ENCODE measurements at regions not wholly inside any gene's neighbourhood (a gene's known extent, or its start where the extent isn't known, plus 50 kb on each side); places are given as distances from the start of the nearest gene placed in this dataset.

DNA sequence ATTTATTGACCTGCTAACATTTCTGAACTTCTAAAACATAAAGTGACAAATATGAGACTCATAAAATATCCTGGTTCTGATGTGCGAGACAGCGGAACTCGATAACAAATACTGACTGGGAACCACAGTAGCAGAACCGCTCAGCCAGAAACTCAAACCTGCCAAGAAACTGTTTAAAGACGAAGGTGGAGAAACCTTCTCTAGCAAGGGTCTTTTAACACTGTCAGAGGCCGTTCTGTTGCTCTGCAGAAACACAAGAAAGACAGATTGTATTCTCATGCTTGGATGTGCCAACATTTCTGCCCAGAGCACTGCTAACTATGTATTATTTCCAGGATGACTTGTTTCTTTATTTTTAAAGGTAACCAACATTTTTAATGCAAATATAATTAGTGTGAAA is 514.8 kb upstream of the ADARB2 start:
- TF ChIP-seq, protein P1, sequence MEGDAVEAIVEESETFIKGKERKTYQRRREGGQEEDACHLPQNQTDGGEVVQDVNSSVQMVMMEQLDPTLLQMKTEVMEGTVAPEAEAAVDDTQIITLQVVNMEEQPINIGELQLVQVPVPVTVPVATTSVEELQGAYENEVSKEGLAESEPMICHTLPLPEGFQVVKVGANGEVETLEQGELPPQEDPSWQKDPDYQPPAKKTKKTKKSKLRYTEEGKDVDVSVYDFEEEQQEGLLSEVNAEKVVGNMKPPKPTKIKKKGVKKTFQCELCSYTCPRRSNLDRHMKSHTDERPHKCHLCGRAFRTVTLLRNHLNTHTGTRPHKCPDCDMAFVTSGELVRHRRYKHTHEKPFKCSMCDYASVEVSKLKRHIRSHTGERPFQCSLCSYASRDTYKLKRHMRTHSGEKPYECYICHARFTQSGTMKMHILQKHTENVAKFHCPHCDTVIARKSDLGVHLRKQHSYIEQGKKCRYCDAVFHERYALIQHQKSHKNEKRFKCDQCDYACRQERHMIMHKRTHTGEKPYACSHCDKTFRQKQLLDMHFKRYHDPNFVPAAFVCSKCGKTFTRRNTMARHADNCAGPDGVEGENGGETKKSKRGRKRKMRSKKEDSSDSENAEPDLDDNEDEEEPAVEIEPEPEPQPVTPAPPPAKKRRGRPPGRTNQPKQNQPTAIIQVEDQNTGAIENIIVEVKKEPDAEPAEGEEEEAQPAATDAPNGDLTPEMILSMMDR (IDR thresholded peaks at IDR 0.05; ENCODE audit: extremely low read depth, missing control alignments) = no peak
- no peak for DNase-seq (ENCODE audit: low spot score)

DNA sequence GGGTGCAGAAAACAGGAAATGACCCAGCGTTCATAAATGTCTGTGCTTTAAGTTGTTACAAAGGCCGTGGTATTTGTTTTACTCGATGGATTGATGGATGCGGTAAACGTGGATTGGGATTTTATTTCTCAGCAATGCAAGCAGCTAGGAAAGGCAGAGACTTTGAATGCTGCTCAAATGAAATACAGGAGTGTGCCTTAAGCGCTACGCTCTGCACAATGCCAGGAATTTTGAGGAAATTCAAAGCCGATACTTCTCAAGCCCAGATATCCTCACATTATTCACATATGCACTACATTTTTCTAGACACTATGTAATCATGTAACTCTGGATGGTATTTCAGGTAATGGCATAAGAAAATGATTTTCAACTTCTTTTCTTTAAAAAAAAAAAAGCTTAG is 514.3 kb upstream of the ADARB2 start:
- TF ChIP-seq, protein P1 (IDR thresholded peaks at IDR 0.05; ENCODE audit: extremely low read depth, missing control alignments) = no peak
- DNase-seq (ENCODE audit: low spot score) = no peak

- TF ChIP-seq, protein P1 (IDR thresholded peaks at IDR 0.05; ENCODE audit: extremely low read depth, missing control alignments) = no peak
- no peak for DNase-seq (ENCODE audit: low spot score)
Observed at GRCh38 chr10:2246747-2247146, 509.4 kb upstream of the ADARB2 start.

DNA sequence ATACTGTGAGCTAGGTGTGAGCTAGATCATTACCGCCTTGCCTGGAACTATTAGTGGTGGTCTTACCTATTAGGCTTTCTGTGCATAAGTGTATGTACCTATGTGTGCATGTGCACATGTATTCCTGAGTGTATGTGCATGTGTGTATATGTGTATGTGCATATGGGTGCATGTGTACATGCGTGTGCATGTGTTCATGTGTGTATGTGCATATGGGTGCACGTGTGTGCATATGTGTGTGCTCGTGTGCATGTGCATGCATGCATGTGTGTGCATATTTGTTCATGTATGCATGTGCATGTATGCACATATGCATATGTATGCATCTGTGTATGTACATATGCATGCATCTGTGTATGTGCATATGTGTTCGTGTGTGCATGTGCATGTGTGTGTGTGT is 508.3 kb upstream of the ADARB2 start:
- no peak for DNase-seq (ENCODE audit: low spot score)
- TF ChIP-seq, protein P1 (IDR thresholded peaks at IDR 0.05; ENCODE audit: extremely low read depth, missing control alignments) = no peak

DNA sequence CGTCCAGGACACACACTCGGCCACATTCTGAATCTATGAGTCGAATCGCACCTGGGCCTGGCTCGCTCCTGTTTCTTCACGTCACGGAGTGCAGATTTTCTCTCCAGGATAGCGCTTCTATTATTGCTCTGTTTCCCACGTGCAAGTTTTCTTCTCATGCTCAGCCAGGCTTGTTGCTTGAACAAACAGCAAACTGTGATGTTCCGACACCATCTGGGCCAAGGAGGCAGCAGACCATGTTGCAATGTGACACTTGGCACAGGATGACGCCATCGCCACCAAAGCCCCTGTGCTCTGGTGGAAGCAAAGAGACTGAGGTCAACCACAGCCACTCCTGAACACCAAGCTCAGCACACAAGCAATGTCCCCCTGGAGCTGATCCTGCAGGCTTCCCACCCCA is 507.1 kb upstream of the ADARB2 start:
- TF ChIP-seq, protein P1 (IDR thresholded peaks at IDR 0.05; ENCODE audit: extremely low read depth, missing control alignments) = no peak
- DNase-seq (ENCODE audit: low spot score) = no peak

GRCh38 chr10:2236876-2237275 is 499.6 kb upstream of the ADARB2 start:
- no peak for DNase-seq (ENCODE audit: low spot score)
- TF ChIP-seq, protein P1 (IDR thresholded peaks at IDR 0.05; ENCODE audit: extremely low read depth, missing control alignments) = no peak

DNA sequence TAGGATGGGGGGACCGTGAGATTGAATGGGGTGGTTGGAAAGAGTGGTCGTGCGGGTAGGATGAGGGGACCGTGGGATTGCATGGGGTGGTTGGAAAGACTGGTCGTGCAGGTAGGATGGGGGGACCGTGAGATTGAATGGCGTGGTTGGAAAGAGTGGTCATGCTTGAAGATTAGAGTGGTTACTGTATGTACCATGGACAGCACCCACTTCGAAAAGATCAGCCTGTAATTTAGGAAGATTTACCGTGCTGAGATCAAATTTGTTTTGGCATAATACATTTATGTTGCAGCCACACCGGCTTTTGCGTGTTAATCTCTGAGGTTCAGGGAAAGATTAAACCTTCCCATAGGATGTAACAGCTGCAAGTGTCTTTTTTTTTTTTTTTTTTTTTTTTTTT is 495.2 kb upstream of the ADARB2 start:
- TF ChIP-seq, protein P1 (IDR thresholded peaks at IDR 0.05; ENCODE audit: extremely low read depth, missing control alignments) = no peak
- no peak for DNase-seq (ENCODE audit: low spot score)

Measured in GM20000 (cell line).